ENCODE measurements at regions not wholly inside any gene's neighbourhood (a gene's known extent, or its start where the extent isn't known, plus 50 kb on each side); places are given as distances from the start of the nearest gene placed in this dataset.
"Not testable (repeated sequence)": the region's sequence is repeated elsewhere in the genome, so short reads cannot be mapped to it uniquely, and the experiment has no call there.

GRCh38 chrX:40863671-40864070 is 128.3 kb upstream of the MED14 start:
- no peak for DNase-seq
- Mint-ChIP-seq H3K36me3 (no peaks in the 10 kb centered on the region), H3K27me3 (peaks cover 8% of the 10 kb centered on the region), H3K27ac (no peak overlapping the region), H3K4me1 (no peaks in the 10 kb centered on the region), H3K9me3 (peaks cover 2% of the 10 kb centered on the region), H3K4me3 (no peak overlapping the region)
- CTCF ChIA-PET = no interaction called here

GRCh38 chrX:40864972-40865371 is 129.6 kb upstream of the MED14 start:
- H3K27ac Mint-ChIP-seq = no peak overlapping the region
- H3K9me3 Mint-ChIP-seq = peaks cover 2% of the 10 kb centered on the region
- no peak overlapping the region for H3K4me3 Mint-ChIP-seq
- peaks cover 8% of the 10 kb centered on the region for H3K27me3 Mint-ChIP-seq
- no peaks in the 10 kb centered on the region for H3K36me3 Mint-ChIP-seq
- CTCF ChIA-PET = no interaction called here
- DNase-seq = no peak
- H3K4me1 Mint-ChIP-seq = no peaks in the 10 kb centered on the region

DNA sequence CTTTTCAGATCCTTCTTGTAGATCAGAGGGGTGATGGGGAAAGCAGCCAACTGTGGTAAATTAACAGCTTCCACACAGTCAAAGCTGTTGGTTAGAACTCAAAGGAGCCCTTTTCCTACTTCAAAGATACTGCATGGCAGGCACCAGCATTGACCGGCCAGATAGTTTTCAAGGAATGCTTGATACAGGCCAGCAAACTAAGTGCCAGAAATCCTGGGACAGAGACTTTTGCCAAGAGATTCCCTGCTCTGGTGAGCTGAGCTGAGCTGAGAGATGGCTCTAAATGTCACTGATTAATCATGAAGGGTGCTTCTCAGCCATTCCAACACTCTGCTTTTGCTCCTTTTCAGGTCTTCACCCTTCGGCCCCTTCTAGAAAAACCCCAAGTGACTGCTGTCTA is 131.6 kb upstream of the MED14 start:
- Mint-ChIP-seq H3K36me3 (no peaks in the 10 kb centered on the region), H3K27me3 (peaks cover 8% of the 10 kb centered on the region), H3K27ac (no peak overlapping the region), H3K4me3 (no peak overlapping the region), H3K4me1 (peaks cover 2% of the 10 kb centered on the region), H3K9me3 (peaks cover 2% of the 10 kb centered on the region)
- DNase-seq = no peak
- CTCF ChIA-PET = no interaction called here

- CTCF ChIA-PET = no interaction called here
Observed at GRCh38 chrX:40867352-40867751, 132.0 kb upstream of the MED14 start.

GRCh38 chrX:40868868-40869267 is 133.5 kb upstream of the MED14 start:
- Mint-ChIP-seq H3K27ac (no peak overlapping the region), H3K4me3 (no peak overlapping the region), H3K27me3 (peaks cover 8% of the 10 kb centered on the region), H3K9me3 (no peaks in the 10 kb centered on the region), H3K36me3 (no peaks in the 10 kb centered on the region), H3K4me1 (peaks cover 2% of the 10 kb centered on the region)
- CTCF ChIA-PET = no interaction called here
- no peak for DNase-seq

More at GRCh38 chrX:40867352-40867751, 132.0 kb upstream of the MED14 start:
- Mint-ChIP-seq H3K4me3 (no peak overlapping the region), H3K4me1 (peaks cover 2% of the 10 kb centered on the region), H3K27ac (no peak overlapping the region), H3K36me3 (no peaks in the 10 kb centered on the region), H3K9me3 (peaks cover 2% of the 10 kb centered on the region), H3K27me3 (peaks cover 8% of the 10 kb centered on the region)
- no peak for DNase-seq

DNA sequence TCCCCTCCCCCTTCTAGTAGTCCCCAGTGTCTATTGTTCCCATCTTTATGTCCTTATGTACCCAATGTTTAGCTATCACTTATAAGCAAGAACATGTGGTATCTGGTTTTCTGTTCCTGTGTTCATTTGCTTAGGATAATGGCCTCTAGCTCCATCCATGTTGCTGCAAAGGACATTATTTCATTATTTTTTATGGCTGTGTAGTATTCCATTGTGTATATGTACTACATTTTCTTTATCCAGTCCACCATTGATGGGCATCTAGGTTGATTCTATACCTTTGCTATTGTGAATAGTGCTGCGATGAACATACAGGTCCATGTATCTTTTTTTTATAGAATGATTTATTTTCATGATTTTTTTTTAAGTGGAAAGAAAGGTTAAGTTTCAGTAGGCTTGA is 135.6 kb upstream of the MED14 start:
- CTCF ChIA-PET, H3K36me3 Mint-ChIP-seq, H3K9me3 Mint-ChIP-seq, H3K4me3 Mint-ChIP-seq, H3K4me1 Mint-ChIP-seq, H3K27ac Mint-ChIP-seq, DNase-seq, H3K27me3 Mint-ChIP-seq: not testable (repeated sequence)

GRCh38 chrX:40871385-40872082 is 136.2 kb upstream of the MED14 start:
- H3K4me1 Mint-ChIP-seq = peaks cover 2% of the 10 kb centered on the region
- CTCF ChIA-PET = no interaction called here
- H3K27ac Mint-ChIP-seq = no peak overlapping the region
- no peaks in the 10 kb centered on the region for H3K9me3 Mint-ChIP-seq
- DNase-seq = no peak
- H3K27me3 Mint-ChIP-seq = peaks cover 4% of the 10 kb centered on the region
- H3K36me3 Mint-ChIP-seq = no peaks in the 10 kb centered on the region
- H3K4me3 Mint-ChIP-seq = no peak overlapping the region

DNA sequence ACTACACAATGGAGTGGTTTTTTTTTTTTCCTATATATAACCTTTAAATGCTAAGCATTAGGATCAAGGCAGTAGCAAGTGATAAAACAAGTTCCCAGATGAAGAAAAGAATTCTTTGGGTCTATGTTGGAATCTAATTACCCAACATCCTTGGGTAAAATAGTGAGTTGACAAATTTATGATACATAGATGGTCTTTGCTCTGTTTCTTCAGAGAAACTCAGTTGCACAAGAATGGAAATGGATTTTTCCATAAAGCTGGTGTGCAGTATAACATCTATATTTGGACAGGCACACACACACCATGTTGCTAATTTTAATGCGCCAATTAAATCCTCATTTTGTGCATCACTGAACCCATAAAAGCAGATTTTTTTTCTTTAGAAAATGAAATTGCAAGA is 137.0 kb upstream of the MED14 start:
- peaks cover 2% of the 10 kb centered on the region for H3K4me1 Mint-ChIP-seq
- H3K4me3 Mint-ChIP-seq = no peak overlapping the region
- H3K36me3 Mint-ChIP-seq = no peaks in the 10 kb centered on the region
- no peaks in the 10 kb centered on the region for H3K9me3 Mint-ChIP-seq
- no peak overlapping the region for H3K27ac Mint-ChIP-seq
- no peak for DNase-seq
- CTCF ChIA-PET = no interaction called here
- H3K27me3 Mint-ChIP-seq = peaks cover 2% of the 10 kb centered on the region

DNA sequence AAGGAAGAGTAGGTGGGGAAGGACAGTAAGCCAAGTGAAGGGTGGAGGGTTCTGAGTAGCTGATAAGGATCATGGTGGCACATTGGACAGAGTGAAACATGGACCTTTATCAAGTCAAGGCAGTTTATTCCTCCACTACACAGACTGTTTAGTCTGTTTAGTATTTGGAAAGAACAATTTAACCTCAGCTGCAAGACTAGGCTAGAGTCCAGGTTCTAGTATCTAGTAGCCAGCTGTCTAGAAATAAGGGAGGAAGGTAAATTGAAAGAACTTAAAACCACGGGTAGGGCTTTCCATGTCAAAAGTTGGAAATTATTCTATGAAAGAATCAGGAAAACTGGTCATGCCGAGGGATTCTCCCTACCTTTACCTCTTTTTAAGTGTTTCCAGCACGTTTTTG is 140.1 kb upstream of the MED14 start:
- Mint-ChIP-seq H3K27ac (no peak overlapping the region), H3K9me3 (no peaks in the 10 kb centered on the region), H3K4me1 (peaks cover 2% of the 10 kb centered on the region), H3K4me3 (no peak overlapping the region), H3K36me3 (no peaks in the 10 kb centered on the region), H3K27me3 (no peaks in the 10 kb centered on the region)
- no peak for DNase-seq
- CTCF ChIA-PET = interaction anchor here (7.6 kb wide), 1 partner anchor 241 kb away, joined by 51 read pairs; no protein-coding TSS in a partner anchor

- H3K27me3 Mint-ChIP-seq = no peaks in the 10 kb centered on the region
- no peak overlapping the region for H3K4me3 Mint-ChIP-seq
- H3K4me1 Mint-ChIP-seq = no peaks in the 10 kb centered on the region
- H3K36me3 Mint-ChIP-seq = no peaks in the 10 kb centered on the region
- CTCF ChIA-PET = interaction anchor here (0.7 to 7.6 kb wide), 6 partner anchors 19 to 334 kb away, joined by 3 to 51 read pairs (median 3); no protein-coding TSS in a partner anchor
- no peaks in the 10 kb centered on the region for H3K9me3 Mint-ChIP-seq
- H3K27ac Mint-ChIP-seq = no peak overlapping the region
- DNase-seq = peak; percentile 22
Observed at GRCh38 chrX:40877887-40878286, 142.5 kb upstream of the MED14 start.

- Mint-ChIP-seq H3K36me3 (no peaks in the 10 kb centered on the region), H3K9me3 (no peaks in the 10 kb centered on the region), H3K27me3 (no peaks in the 10 kb centered on the region), H3K27ac (no peak overlapping the region), H3K4me3 (no peak overlapping the region), H3K4me1 (no peaks in the 10 kb centered on the region)
- no peak for DNase-seq
- CTCF ChIA-PET = interaction anchor here (0.6 to 7.6 kb wide), 6 partner anchors 74 to 415 kb away, joined by 3 to 51 read pairs (median 3); no protein-coding TSS in a partner anchor
Observed at GRCh38 chrX:40878766-40879165, 143.4 kb upstream of the MED14 start.

GRCh38 chrX:40879172-40879571 is 143.8 kb upstream of the MED14 start:
- not testable (repeated sequence) for H3K36me3 Mint-ChIP-seq, H3K27ac Mint-ChIP-seq, H3K27me3 Mint-ChIP-seq, H3K4me1 Mint-ChIP-seq, DNase-seq, H3K4me3 Mint-ChIP-seq, H3K9me3 Mint-ChIP-seq
- CTCF ChIA-PET = interaction anchor here (0.8 to 7.6 kb wide), 3 partner anchors 227 to 252 kb away, joined by 3 to 51 read pairs (median 3); no protein-coding TSS in a partner anchor

DNA sequence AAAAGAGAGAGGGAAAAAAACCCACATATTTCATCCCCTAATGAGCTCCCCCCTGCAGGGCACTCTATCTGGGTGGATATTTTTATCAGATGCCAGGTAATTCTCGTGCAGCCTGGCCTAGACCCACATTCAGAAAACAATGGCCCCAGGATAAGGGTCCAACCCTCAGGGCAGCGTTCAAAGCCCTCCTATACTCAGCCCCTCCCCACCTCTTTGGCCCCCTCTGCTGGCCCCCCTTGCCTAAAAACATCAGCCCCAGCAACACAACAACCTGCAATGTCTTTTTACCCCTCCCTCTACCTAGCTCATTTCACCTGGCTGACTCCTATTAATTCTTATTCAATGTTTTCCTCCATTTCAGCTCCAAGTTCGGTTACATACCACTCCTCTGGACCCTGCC is 145.4 kb upstream of the MED14 start:
- H3K27me3 Mint-ChIP-seq = no peaks in the 10 kb centered on the region
- H3K4me1 Mint-ChIP-seq = no peaks in the 10 kb centered on the region
- no peaks in the 10 kb centered on the region for H3K9me3 Mint-ChIP-seq
- no peak overlapping the region for H3K27ac Mint-ChIP-seq
- H3K4me3 Mint-ChIP-seq = no peak overlapping the region
- CTCF ChIA-PET = interaction anchor here (7.6 kb wide), 1 partner anchor 236 kb away, joined by 51 read pairs; no protein-coding TSS in a partner anchor
- DNase-seq = no peak
- no peaks in the 10 kb centered on the region for H3K36me3 Mint-ChIP-seq

DNA sequence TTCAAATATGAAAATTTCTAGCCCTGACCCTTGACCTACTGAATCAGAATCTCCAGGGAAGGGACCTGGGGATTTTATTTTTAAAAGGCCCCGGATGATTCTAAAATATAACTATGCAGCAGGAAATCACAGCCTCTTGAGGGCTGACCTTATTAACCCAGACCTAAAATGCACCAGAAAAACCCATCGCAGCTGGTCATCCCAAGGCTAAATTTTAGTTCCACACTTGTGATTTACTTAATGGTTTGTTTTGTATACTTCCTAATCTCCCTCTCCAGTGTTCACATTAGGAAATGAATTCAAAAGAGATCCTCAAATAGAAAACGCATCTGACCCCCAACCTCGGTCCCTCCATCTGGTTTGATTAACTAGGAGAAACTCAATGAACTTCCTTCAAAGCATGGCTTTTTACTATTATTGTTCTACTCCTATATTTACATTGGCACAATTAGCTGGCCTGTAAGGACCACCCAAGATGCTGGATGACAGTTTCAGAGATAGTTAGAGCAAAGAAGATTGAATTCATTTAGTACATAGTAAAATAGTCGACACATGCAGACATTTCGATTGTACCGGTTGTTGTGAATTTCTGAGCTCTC is 147.8 kb upstream of the MED14 start:
- Mint-ChIP-seq H3K4me3 (no peak overlapping the region), H3K4me1 (peaks cover 2% of the 10 kb centered on the region), H3K36me3 (no peaks in the 10 kb centered on the region), H3K9me3 (no peaks in the 10 kb centered on the region), H3K27ac (no peak overlapping the region), H3K27me3 (no peaks in the 10 kb centered on the region)
- no peak for DNase-seq
- CTCF ChIA-PET = interaction anchor here (7.6 kb wide), 1 partner anchor 234 kb away, joined by 51 read pairs; no protein-coding TSS in a partner anchor

- CTCF ChIA-PET = no interaction called here
- Mint-ChIP-seq H3K27me3 (no peaks in the 10 kb centered on the region), H3K4me1 (peaks cover 5% of the 10 kb centered on the region), H3K27ac (no peak overlapping the region), H3K36me3 (no peaks in the 10 kb centered on the region), H3K9me3 (no peaks in the 10 kb centered on the region), H3K4me3 (no peak overlapping the region)
- no peak for DNase-seq
Observed at GRCh38 chrX:40885989-40886388, 150.6 kb upstream of the MED14 start.

All from activated naive CD4-positive, alpha-beta T cell treated with anti-CD3 and anti-CD28 coated beads, Interleukin-2, amount 10 ng/mL, durations not matched to agents 7 days and 5 days (primary cell).